Neural crest cell (in vitro differentiated cells): ENCODE measurements at regions not wholly inside any gene's neighbourhood (a gene's known extent, or its start where the extent isn't known, plus 50 kb on each side); places are given as distances from the start of the nearest gene placed in this dataset.

Source experiments
- DNase-seq: peaks from one replicate; pipeline ENCODE4 v3.0.0; 2021; ENCODE audit warnings: low read depth, mixed read lengths, low spot score
- H3K27ac Mint-ChIP-seq: one replicate; pipeline ENCODE4 v1.8.0; 2021; ENCODE audit warnings: mild to moderate bottlenecking, mixed read lengths; ENCODE audit not compliant: unreplicated experiment
- H3K27me3 Mint-ChIP-seq: 2 replicates; pipeline ENCODE4 v1.8.0; 2021; ENCODE audit warnings: low read depth, mild to moderate bottlenecking, mixed read lengths
- H3K36me3 Mint-ChIP-seq: 2 replicates; pipeline ENCODE4 v1.8.0; 2021; ENCODE audit warnings: low read depth, mild to moderate bottlenecking, mixed read lengths
- H3K4me1 Mint-ChIP-seq: 2 replicates; pipeline ENCODE4 v1.8.0; 2021; ENCODE audit warnings: mixed read lengths
- H3K4me3 Mint-ChIP-seq: one replicate; pipeline ENCODE4 v1.8.0; 2021; ENCODE audit warnings: mild to moderate bottlenecking, mixed read lengths
- H3K9me3 Mint-ChIP-seq: 2 replicates; pipeline ENCODE4 v1.8.0; 2021; ENCODE audit warnings: mixed read lengths
- TF ChIP-seq, protein P1 (sequence below): fragments of 200-600 bp; sonication (generic); conservative IDR thresholded peaks from 2 replicates; pipeline ENCODE4 v1.5.0; 2021; ENCODE audit warnings: antibody characterized with exemption, mild to moderate bottlenecking

GRCh38 chr13:76758738-76759137, 127.5 kb downstream of the KCTD12 start:
- DNase-seq, result no peak
- Mint-ChIP-seq H3K27ac (no peak overlapping the region), H3K4me1 (peaks cover 9% of the 10 kb centered on the region), H3K4me3 (no peak overlapping the region), H3K36me3 (no peaks in the 10 kb centered on the region), H3K9me3 (no peaks in the 10 kb centered on the region), H3K27me3 (no peaks in the 10 kb centered on the region)
- TF ChIP-seq, protein P1, sequence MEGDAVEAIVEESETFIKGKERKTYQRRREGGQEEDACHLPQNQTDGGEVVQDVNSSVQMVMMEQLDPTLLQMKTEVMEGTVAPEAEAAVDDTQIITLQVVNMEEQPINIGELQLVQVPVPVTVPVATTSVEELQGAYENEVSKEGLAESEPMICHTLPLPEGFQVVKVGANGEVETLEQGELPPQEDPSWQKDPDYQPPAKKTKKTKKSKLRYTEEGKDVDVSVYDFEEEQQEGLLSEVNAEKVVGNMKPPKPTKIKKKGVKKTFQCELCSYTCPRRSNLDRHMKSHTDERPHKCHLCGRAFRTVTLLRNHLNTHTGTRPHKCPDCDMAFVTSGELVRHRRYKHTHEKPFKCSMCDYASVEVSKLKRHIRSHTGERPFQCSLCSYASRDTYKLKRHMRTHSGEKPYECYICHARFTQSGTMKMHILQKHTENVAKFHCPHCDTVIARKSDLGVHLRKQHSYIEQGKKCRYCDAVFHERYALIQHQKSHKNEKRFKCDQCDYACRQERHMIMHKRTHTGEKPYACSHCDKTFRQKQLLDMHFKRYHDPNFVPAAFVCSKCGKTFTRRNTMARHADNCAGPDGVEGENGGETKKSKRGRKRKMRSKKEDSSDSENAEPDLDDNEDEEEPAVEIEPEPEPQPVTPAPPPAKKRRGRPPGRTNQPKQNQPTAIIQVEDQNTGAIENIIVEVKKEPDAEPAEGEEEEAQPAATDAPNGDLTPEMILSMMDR, result no peak

DNA sequence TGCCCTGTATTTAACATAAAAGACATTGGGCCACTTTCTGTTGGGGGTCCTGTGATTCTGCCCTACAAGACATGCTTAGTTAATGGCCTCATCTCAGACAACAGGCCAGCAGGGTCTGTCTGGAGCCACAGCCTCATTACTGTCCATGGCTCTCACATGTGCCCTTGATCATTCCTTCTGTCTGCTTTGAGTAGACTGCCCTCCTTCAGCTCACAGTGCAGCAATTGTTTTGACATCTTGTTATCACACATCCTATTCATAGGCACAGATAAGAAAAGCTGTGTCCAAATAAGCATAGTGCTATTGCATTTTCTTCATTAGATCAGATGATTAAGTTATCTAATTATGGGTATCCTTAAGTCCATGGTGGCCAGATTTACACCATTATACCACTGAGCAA, 127.9 kb downstream of the KCTD12 start:
- TF ChIP-seq, protein P1, result no peak
- Mint-ChIP-seq H3K9me3 (no peaks in the 10 kb centered on the region), H3K27me3 (no peaks in the 10 kb centered on the region), H3K36me3 (no peaks in the 10 kb centered on the region), H3K4me1 (peaks cover 9% of the 10 kb centered on the region), H3K27ac (no peak overlapping the region), H3K4me3 (no peak overlapping the region)
- DNase-seq, result no peak

DNA sequence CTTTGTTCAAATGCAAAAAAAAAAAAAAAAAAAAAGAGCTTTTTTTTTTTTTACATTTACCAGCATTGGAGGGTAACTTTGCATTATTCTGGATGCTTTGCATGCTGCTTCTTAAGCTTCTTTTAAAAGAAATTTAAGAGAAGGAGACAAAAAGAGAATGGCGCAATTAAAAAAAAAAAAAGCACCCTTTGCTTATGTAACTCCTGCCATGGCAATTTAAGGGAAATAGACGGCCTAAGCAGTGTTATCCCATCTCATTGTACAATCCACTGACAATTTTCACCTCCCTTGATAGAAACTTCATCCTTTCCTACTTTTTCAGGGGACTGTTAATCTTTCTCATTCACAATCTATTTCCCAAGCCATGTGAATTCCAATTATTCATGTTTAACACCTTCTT, 129.8 kb downstream of the KCTD12 start:
- H3K4me3 Mint-ChIP-seq, result no peak overlapping the region
- H3K4me1 Mint-ChIP-seq, result peaks cover 9% of the 10 kb centered on the region
- no peak overlapping the region for H3K27ac Mint-ChIP-seq
- DNase-seq, result no peak
- no peaks in the 10 kb centered on the region for H3K36me3 Mint-ChIP-seq
- no peaks in the 10 kb centered on the region for H3K27me3 Mint-ChIP-seq
- TF ChIP-seq, protein P1, result no peak
- H3K9me3 Mint-ChIP-seq, result no peaks in the 10 kb centered on the region

DNA sequence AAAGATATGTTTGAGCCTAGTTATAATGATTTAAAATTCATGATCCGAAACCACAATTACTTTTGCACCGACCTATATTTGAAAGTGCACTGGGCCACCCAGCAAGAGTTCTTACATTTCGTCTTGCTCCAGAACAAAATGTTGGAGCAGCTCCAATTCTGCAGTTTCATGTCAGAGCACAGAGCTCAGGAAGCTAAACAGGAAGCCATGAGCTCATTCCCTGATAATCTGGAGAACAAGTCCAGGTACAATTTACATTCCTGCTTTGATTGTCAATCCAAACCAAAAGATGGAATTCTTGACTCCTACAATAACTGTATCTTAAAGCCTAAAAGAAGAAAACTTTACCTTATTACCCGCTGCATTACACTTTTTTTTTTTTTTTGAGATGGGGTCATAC, 131.8 kb downstream of the KCTD12 start:
- H3K4me1 Mint-ChIP-seq, result peaks cover 9% of the 10 kb centered on the region
- no peak overlapping the region for H3K4me3 Mint-ChIP-seq
- H3K27ac Mint-ChIP-seq, result no peak overlapping the region
- TF ChIP-seq, protein P1, result no peak
- no peaks in the 10 kb centered on the region for H3K9me3 Mint-ChIP-seq
- no peak for DNase-seq
- H3K36me3 Mint-ChIP-seq, result no peaks in the 10 kb centered on the region
- H3K27me3 Mint-ChIP-seq, result no peaks in the 10 kb centered on the region

- no peak overlapping the region for H3K4me3 Mint-ChIP-seq
- H3K27me3 Mint-ChIP-seq, result no peaks in the 10 kb centered on the region
- no peak for DNase-seq
- H3K27ac Mint-ChIP-seq, result no peak overlapping the region
- H3K9me3 Mint-ChIP-seq, result no peaks in the 10 kb centered on the region
- no peaks in the 10 kb centered on the region for H3K4me1 Mint-ChIP-seq
- TF ChIP-seq, protein P1, result no peak
- H3K36me3 Mint-ChIP-seq, result no peaks in the 10 kb centered on the region
Observed at GRCh38 chr13:76751278-76751677, 134.9 kb downstream of the KCTD12 start.

- no peak overlapping the region for H3K4me3 Mint-ChIP-seq
- no peaks in the 10 kb centered on the region for H3K27me3 Mint-ChIP-seq
- no peak overlapping the region for H3K27ac Mint-ChIP-seq
- TF ChIP-seq, protein P1, result no peak
- no peaks in the 10 kb centered on the region for H3K9me3 Mint-ChIP-seq
- no peaks in the 10 kb centered on the region for H3K4me1 Mint-ChIP-seq
- H3K36me3 Mint-ChIP-seq, result no peaks in the 10 kb centered on the region
- DNase-seq, result no peak
Observed at GRCh38 chr13:76750126-76750525, 136.1 kb downstream of the KCTD12 start.
